HEK293 (cell line): ENCODE measurements at regions not wholly inside any gene's neighbourhood (a gene's known extent, or its start where the extent isn't known, plus 50 kb on each side); places are given as distances from the start of the nearest gene placed in this dataset.

Experiments
- CTCF ChIA-PET: fragments of 350-600 bp; formaldehyde crosslinking; extraction: SDS; loops from one replicate; lab custom pipeline; 2021; ENCODE audit warnings: antibody characterized with exemption; lab: Yijun Ruan, JAX
- POLR2A ChIA-PET: fragments of 300-600 bp; formaldehyde crosslinking; extraction: SDS; loops from one replicate; lab custom pipeline; 2020; ENCODE audit warnings: antibody characterized with exemption, inconsistent platforms; lab: Yijun Ruan, JAX
- H3K27ac ChIP-seq: fragments of 200-500 bp; sonication (Bioruptor generic); 2 replicates; pipeline ENCODE4 v1.5.1; 2014; ENCODE audit warnings: low read depth, low read length, control low read depth, inconsistent platforms; ENCODE audit errors: extremely low read depth
- H3K36me3 ChIP-seq, 2 experiments: fragments of 200-500 bp in 1 of 2; sonication (Bioruptor generic) in 1 of 2; 1 replicate in 1 of 2; 2 replicates in 1 of 2; pipeline ENCODE4 v1.5.1; 2014 to 2017; ENCODE audit warnings: inconsistent platforms in 2 of 2, low read length in 2 of 2; ENCODE audit not compliant: control insufficient read depth in 2 of 2, insufficient read depth in 1 of 2
- H3K4me1 ChIP-seq: fragments of 200-500 bp; sonication (Bioruptor generic); 2 replicates; pipeline ENCODE4 v1.5.1; 2014; ENCODE audit warnings: mild to moderate bottlenecking, low read length, inconsistent platforms; ENCODE audit not compliant: control insufficient read depth, insufficient read depth
- H3K4me3 ChIP-seq: 2 replicates; pipeline ENCODE4 v1.5.1; 2011; ENCODE audit warnings: low read depth, mild to moderate bottlenecking, control low read depth, low read length, moderate library complexity
- H3K9me3 ChIP-seq: fragments of 200-500 bp; sonication (Bioruptor generic); 2 replicates; pipeline ENCODE4 v1.5.1; 2014; ENCODE audit warnings: low read depth, low read length, inconsistent platforms; ENCODE audit not compliant: control insufficient read depth, insufficient read depth
- FEZF1 ChIP-seq: fragments of 450-650 bp; formaldehyde crosslinking; IDR thresholded peaks from 2 replicates; pipeline ENCODE4 v1.5.1; 2016; ENCODE audit warnings: missing biosample characterization, missing genetic modification characterization
- HOXA7 ChIP-seq: sonication (generic); formaldehyde crosslinking; IDR thresholded peaks from 2 replicates; pipeline ENCODE4 v1.8.1; 2022; ENCODE audit warnings: missing genetic modification reagents, borderline replicate concordance
- KLF8 ChIP-seq: fragments of 450-650 bp; formaldehyde crosslinking; IDR thresholded peaks from 2 replicates; pipeline ENCODE4 v1.5.1; 2016; ENCODE audit warnings: missing biosample characterization, missing genetic modification characterization
- MZF1 ChIP-seq: fragments of 450-650 bp; formaldehyde crosslinking; IDR thresholded peaks from 2 replicates; pipeline ENCODE4 v1.5.1; 2017; ENCODE audit warnings: missing biosample characterization, missing genetic modification characterization, borderline replicate concordance
- PBX3 ChIP-seq: sonication (generic); formaldehyde crosslinking; IDR thresholded peaks from 2 replicates; pipeline ENCODE4 v1.8.1; 2022; ENCODE audit warnings: mild to moderate bottlenecking, moderate library complexity, missing genetic modification reagents
- SP7 ChIP-seq: fragments of 450-650 bp; formaldehyde crosslinking; IDR thresholded peaks from 2 replicates; pipeline ENCODE4 v1.5.1; 2016; ENCODE audit warnings: missing biosample characterization, missing genetic modification characterization
- TSHZ1 ChIP-seq: fragments of 450-650 bp; formaldehyde crosslinking; IDR thresholded peaks from 2 replicates; pipeline ENCODE4 v1.5.1; 2016; ENCODE audit warnings: missing biosample characterization, missing genetic modification characterization, borderline replicate concordance
- ZBTB26 ChIP-seq: fragments of 450-650 bp; formaldehyde crosslinking; optimal IDR thresholded peaks from 2 replicates; pipeline ENCODE3; 2016; ENCODE audit warnings: missing biosample characterization, mild to moderate bottlenecking, missing genetic modification characterization
- ZBTB6 ChIP-seq: fragments of 450-650 bp; formaldehyde crosslinking; IDR thresholded peaks from 2 replicates; pipeline ENCODE4 v1.5.1; 2017; ENCODE audit warnings: missing biosample characterization, missing genetic modification characterization
- ZBTB7A ChIP-seq: fragments of 450-650 bp; formaldehyde crosslinking; IDR thresholded peaks from 2 replicates; pipeline ENCODE4 v1.5.1; 2016; ENCODE audit warnings: low read depth, missing biosample characterization, missing genetic modification characterization
- ZFP37 ChIP-seq: fragments of 450-650 bp; formaldehyde crosslinking; IDR thresholded peaks from 2 replicates; pipeline ENCODE4 v1.5.1; 2016; ENCODE audit warnings: missing biosample characterization, missing genetic modification characterization
- ZFP69B ChIP-seq: fragments of 450-650 bp; formaldehyde crosslinking; IDR thresholded peaks from 2 replicates; pipeline ENCODE4 v1.5.1; 2016; ENCODE audit warnings: missing biosample characterization, missing genetic modification characterization
- ZNF10 ChIP-seq: fragments of 450-650 bp; formaldehyde crosslinking; IDR thresholded peaks from 2 replicates; pipeline ENCODE4 v1.5.1; 2017; ENCODE audit warnings: missing biosample characterization, missing genetic modification characterization
- ZNF146 ChIP-seq: fragments of 450-650 bp; formaldehyde crosslinking; IDR thresholded peaks from 2 replicates; pipeline ENCODE4 v1.5.1; 2016; ENCODE audit warnings: missing biosample characterization, missing genetic modification characterization
- ZNF157 ChIP-seq: fragments of 450-650 bp; formaldehyde crosslinking; IDR thresholded peaks from 2 replicates; pipeline ENCODE4 v1.5.1; 2016; ENCODE audit warnings: missing biosample characterization, missing genetic modification characterization
- ZNF239 ChIP-seq: fragments of 450-650 bp; formaldehyde crosslinking; IDR thresholded peaks from 2 replicates; pipeline ENCODE4 v1.5.1; 2016; ENCODE audit warnings: missing biosample characterization, missing genetic modification characterization
- ZNF266 ChIP-seq: fragments of 450-650 bp; formaldehyde crosslinking; IDR thresholded peaks from 2 replicates; pipeline ENCODE4 v1.5.1; 2016; ENCODE audit warnings: missing biosample characterization, missing genetic modification characterization, low read depth
- ZNF311 ChIP-seq: fragments of 450-650 bp; formaldehyde crosslinking; IDR thresholded peaks from 2 replicates; pipeline ENCODE4 v1.5.1; 2017; ENCODE audit warnings: missing biosample characterization, missing genetic modification characterization, borderline replicate concordance
- ZNF341 ChIP-seq: fragments of 450-650 bp; formaldehyde crosslinking; IDR thresholded peaks from 2 replicates; pipeline ENCODE4; 2016; ENCODE audit warnings: low read depth, missing biosample characterization, missing genetic modification characterization
- ZNF416 ChIP-seq: fragments of 450-650 bp; formaldehyde crosslinking; IDR thresholded peaks from 2 replicates; pipeline ENCODE4 v1.5.1; 2016; ENCODE audit warnings: missing biosample characterization, missing genetic modification characterization
- ZNF423 ChIP-seq: fragments of 450-650 bp; formaldehyde crosslinking; IDR thresholded peaks from 2 replicates; pipeline ENCODE4 v1.5.1; 2016; ENCODE audit warnings: missing biosample characterization, missing genetic modification characterization
- ZNF488 ChIP-seq: fragments of 450-650 bp; formaldehyde crosslinking; IDR thresholded peaks from 2 replicates; pipeline ENCODE4 v1.5.1; 2016; ENCODE audit warnings: missing biosample characterization, missing genetic modification characterization
- ZNF513 ChIP-seq: fragments of 450-650 bp; IDR thresholded peaks from 2 replicates; pipeline ENCODE4 v1.5.1; 2018; ENCODE audit warnings: missing biosample characterization, missing genetic modification characterization
- ZNF514 ChIP-seq: fragments of 450-650 bp; formaldehyde crosslinking; IDR thresholded peaks from 2 replicates; pipeline ENCODE4 v1.5.1; 2016; ENCODE audit warnings: missing biosample characterization, missing genetic modification characterization
- ZNF549 ChIP-seq: fragments of 450-650 bp; IDR thresholded peaks from 2 replicates; pipeline ENCODE4 v1.5.1; 2018; ENCODE audit warnings: missing biosample characterization, missing genetic modification characterization, mild to moderate bottlenecking, inconsistent platforms, moderate library complexity
- ZNF76 ChIP-seq: fragments of 450-650 bp; formaldehyde crosslinking; IDR thresholded peaks from 2 replicates; pipeline ENCODE4; 2016; ENCODE audit warnings: low read depth, missing biosample characterization, missing genetic modification characterization, borderline replicate concordance
- ZNF776 ChIP-seq: fragments of 450-650 bp; formaldehyde crosslinking; IDR thresholded peaks from 2 replicates; pipeline ENCODE4 v1.5.0; 2017; ENCODE audit warnings: missing biosample characterization, missing genetic modification characterization, borderline replicate concordance
- ZNF777 ChIP-seq: fragments of 450-650 bp; formaldehyde crosslinking; IDR thresholded peaks from 2 replicates; pipeline ENCODE4 v1.5.1; 2017; ENCODE audit warnings: missing biosample characterization, missing genetic modification characterization, borderline replicate concordance
- ZSCAN16 ChIP-seq: fragments of 450-650 bp; formaldehyde crosslinking; IDR thresholded peaks from 2 replicates; pipeline ENCODE4 v1.5.1; 2016; ENCODE audit warnings: missing biosample characterization, missing genetic modification characterization

- TF ChIP-seq ZSCAN16 (tag by site-specific recombination) (no peak), ZFP69B (no peak), ZBTB7A (no peak), SP7 (no peak), PBX3 (no peak), ZNF239 (tag by site-specific recombination) (no peak), ZNF266 (no peak), ZFP37 (tag by site-specific recombination) (no peak), MZF1 (tag by site-specific recombination) (no peak), ZNF423 (tag by site-specific recombination) (no peak), ZNF341 (tag by site-specific recombination) (no peak), FEZF1 (no peak), ZNF311 (tag by site-specific recombination) (no peak), ZNF416 (tag by site-specific recombination) (no peak)
- CTCF ChIA-PET = no interaction called here
- no peaks in the 10 kb centered on the region for H3K36me3 ChIP-seq
- POLR2A ChIA-PET = no interaction called here
- H3K4me1 ChIP-seq = no peaks in the 10 kb centered on the region
- H3K9me3 ChIP-seq = no peaks in the 10 kb centered on the region
- H3K27ac ChIP-seq = no peak overlapping the region
- no peak overlapping the region for H3K4me3 ChIP-seq
Measured at GRCh38 chr2:118687192-118687591, 160.3 kb downstream of the EN1 start.

GRCh38 chr2:118686346-118686745 is 161.1 kb downstream of the EN1 start:
- no peak overlapping the region for H3K27ac ChIP-seq
- no peak overlapping the region for H3K4me3 ChIP-seq
- H3K9me3 ChIP-seq = no peaks in the 10 kb centered on the region
- ChIA-PET POLR2A (no interaction called here), CTCF (no interaction called here)
- no peaks in the 10 kb centered on the region for H3K36me3 ChIP-seq
- no peak for TF ChIP-seq ZNF776 (tag by site-specific recombination)
- TF ChIP-seq ZBTB6 (tag by site-specific recombination) = no peak
- no peak for TF ChIP-seq ZNF10 (tag by site-specific recombination)
- no peak for TF ChIP-seq ZNF76 (tag by site-specific recombination)
- TF ChIP-seq ZNF157 = no peak
- TF ChIP-seq KLF8 (tag by site-specific recombination) = no peak
- no peak for TF ChIP-seq TSHZ1
- TF ChIP-seq ZNF514 (tag by site-specific recombination) = no peak
- TF ChIP-seq ZNF777 (tag by site-specific recombination) = no peak
- TF ChIP-seq ZNF146 = no peak
- no peak for TF ChIP-seq ZNF549
- no peak for TF ChIP-seq ZNF488
- no peak for TF ChIP-seq ZNF513 (tag by site-specific recombination)
- no peak for TF ChIP-seq HOXA7 (CRISPR knock-in tag)
- no peak for TF ChIP-seq ZBTB26 (tag by site-specific recombination)
- H3K4me1 ChIP-seq = no peaks in the 10 kb centered on the region
